HK-2 (cell line): ENCODE measurements at regions not wholly inside any gene's neighbourhood (a gene's known extent, or its start where the extent isn't known, plus 50 kb on each side); places are given as distances from the start of the nearest gene placed in this dataset.

Experiments
- DNase-seq: peaks from one replicate; pipeline ENCODE4 v3.0.0-alpha.2; 2018; ENCODE audit not compliant: unreplicated experiment

- DNase-seq: no peak
These were observed 167.1 kb upstream of the PKDCC start for GRCh38 chr2:41880561-41881243.

GRCh38 chr2:41881249-41881648 is 166.6 kb upstream of the PKDCC start:
- DNase-seq: no peak

GRCh38 chr2:41884718-41885117 is 163.1 kb upstream of the PKDCC start:
- no peak for DNase-seq

GRCh38 chr2:41886145-41886664 is 161.6 kb upstream of the PKDCC start:
- DNase-seq: no peak

- DNase-seq: no peak
These were observed 161.1 kb upstream of the PKDCC start for GRCh38 chr2:41886757-41887156.

GRCh38 chr2:41890341-41890740 is 157.5 kb upstream of the PKDCC start:
- no peak for DNase-seq

- DNase-seq: no peak
These were observed 155.3 kb upstream of the PKDCC start for GRCh38 chr2:41892476-41892875.

- no peak for DNase-seq
These were observed 153.1 kb upstream of the PKDCC start for GRCh38 chr2:41894563-41895333.

GRCh38 chr2:41895334-41895664 is 152.5 kb upstream of the PKDCC start:
- no peak for DNase-seq

- no peak for DNase-seq
These were observed 151.5 kb upstream of the PKDCC start for GRCh38 chr2:41896186-41896846.

GRCh38 chr2:41899189-41899588 is 148.6 kb upstream of the PKDCC start:
- no peak for DNase-seq

GRCh38 chr2:41900101-41900577 is 147.7 kb upstream of the PKDCC start:
- no peak for DNase-seq

GRCh38 chr2:41902897-41903296 is 144.9 kb upstream of the PKDCC start:
- no peak for DNase-seq

- DNase-seq: no peak
These were observed 144.2 kb upstream of the PKDCC start for GRCh38 chr2:41903474-41904135.

- no peak for DNase-seq
These were observed 143.4 kb upstream of the PKDCC start for GRCh38 chr2:41904459-41904858.

GRCh38 chr2:41905597-41906337 is 142.1 kb upstream of the PKDCC start:
- no peak for DNase-seq

- DNase-seq: no peak
These were observed 141.5 kb upstream of the PKDCC start for GRCh38 chr2:41906338-41906725.

- DNase-seq: no peak
These were observed 140.7 kb upstream of the PKDCC start for GRCh38 chr2:41907141-41907540.

GRCh38 chr2:41907771-41908207 is 140.0 kb upstream of the PKDCC start:
- DNase-seq: peak; percentile 25

GRCh38 chr2:41908349-41908748 is 139.5 kb upstream of the PKDCC start:
- DNase-seq: no peak

GRCh38 chr2:41909584-41909983 is 138.2 kb upstream of the PKDCC start:
- no peak for DNase-seq
